Right lobe of liver (tissue), 4 donors: ENCODE measurements at regions not wholly inside any gene's neighbourhood (a gene's known extent, or its start where the extent isn't known, plus 50 kb on each side); places are given as distances from the start of the nearest gene placed in this dataset.

ENCODE experiments used
- POLR2A ChIP-seq: fragments of 450-650 bp; IDR thresholded peaks from one replicate; pipeline ENCODE4 v1.6.1; 2017; ENCODE audit warnings: antibody characterized with exemption, mild to moderate bottlenecking
- TF ChIP-seq, protein P1 (sequence below), 4 donors: fragments of 200-600 bp in 3 of 4; fragments of 450-650 bp in 1 of 4; IDR thresholded peaks; one replicate each; pipeline versions ENCODE4 v1.5.1 to v1.8.0; 2016 to 2022; ENCODE audit warnings: antibody characterized with exemption in 4 of 4, mild to moderate bottlenecking in 2 of 4
- donor health status: DM: no; HTN: no; CAD: no.
- donor health status: DM: no; HTN: no; CAD: no.
- donor health status: DM: no; HTN: yes; CAD: no.

DNA sequence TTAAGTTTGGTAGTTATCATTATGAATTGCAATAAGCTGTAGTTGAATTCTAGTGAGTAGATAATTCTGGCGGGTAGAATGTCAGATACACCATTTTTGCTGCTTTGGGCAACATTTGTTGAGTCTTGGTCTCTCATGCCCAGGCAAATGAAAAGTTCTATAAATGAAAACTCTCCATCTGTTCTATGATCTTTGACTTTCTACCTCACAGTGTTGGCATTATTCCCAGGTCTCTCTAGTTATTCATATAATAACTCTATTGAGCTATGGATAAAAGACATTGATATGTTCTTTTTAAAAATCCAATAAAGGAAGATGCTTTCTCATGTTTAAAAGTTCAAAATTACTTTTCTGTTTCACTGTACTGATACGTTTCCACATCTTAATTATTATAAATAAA, 415.3 kb upstream of the SEMA3D start:
- TF ChIP-seq POLR2A, result no peak
- TF ChIP-seq, protein P1, sequence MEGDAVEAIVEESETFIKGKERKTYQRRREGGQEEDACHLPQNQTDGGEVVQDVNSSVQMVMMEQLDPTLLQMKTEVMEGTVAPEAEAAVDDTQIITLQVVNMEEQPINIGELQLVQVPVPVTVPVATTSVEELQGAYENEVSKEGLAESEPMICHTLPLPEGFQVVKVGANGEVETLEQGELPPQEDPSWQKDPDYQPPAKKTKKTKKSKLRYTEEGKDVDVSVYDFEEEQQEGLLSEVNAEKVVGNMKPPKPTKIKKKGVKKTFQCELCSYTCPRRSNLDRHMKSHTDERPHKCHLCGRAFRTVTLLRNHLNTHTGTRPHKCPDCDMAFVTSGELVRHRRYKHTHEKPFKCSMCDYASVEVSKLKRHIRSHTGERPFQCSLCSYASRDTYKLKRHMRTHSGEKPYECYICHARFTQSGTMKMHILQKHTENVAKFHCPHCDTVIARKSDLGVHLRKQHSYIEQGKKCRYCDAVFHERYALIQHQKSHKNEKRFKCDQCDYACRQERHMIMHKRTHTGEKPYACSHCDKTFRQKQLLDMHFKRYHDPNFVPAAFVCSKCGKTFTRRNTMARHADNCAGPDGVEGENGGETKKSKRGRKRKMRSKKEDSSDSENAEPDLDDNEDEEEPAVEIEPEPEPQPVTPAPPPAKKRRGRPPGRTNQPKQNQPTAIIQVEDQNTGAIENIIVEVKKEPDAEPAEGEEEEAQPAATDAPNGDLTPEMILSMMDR (IDR thresholded peaks at IDR 0.05), result no peak
